KMS-11 (cell line): ENCODE measurements at regions not wholly inside any gene's neighbourhood (a gene's known extent, or its start where the extent isn't known, plus 50 kb on each side); places are given as distances from the start of the nearest gene placed in this dataset.

Experiments used
- H2AFZ ChIP-seq: fragments of 200-600 bp; sonication (generic); 2 replicates; pipeline ENCODE4 v1.6.1; 2016; ENCODE audit warnings: antibody characterized with exemption, mixed run types, low read depth
- H3K27ac ChIP-seq: fragments of 200-600 bp; sonication (generic); 2 replicates; pipeline ENCODE4 v1.6.1; 2016; ENCODE audit warnings: mild to moderate bottlenecking, mixed run types
- H3K27me3 ChIP-seq: fragments of 200-600 bp; sonication (generic); 2 replicates; pipeline ENCODE4 v1.6.1; 2017; ENCODE audit warnings: mild to moderate bottlenecking, low read depth, mixed run types, moderate library complexity; ENCODE audit not compliant: insufficient read depth
- H3K36me3 ChIP-seq: fragments of 200-600 bp; sonication (generic); 2 replicates; pipeline ENCODE4 v1.6.1; 2017; ENCODE audit warnings: mild to moderate bottlenecking, mixed run types; ENCODE audit not compliant: insufficient read depth
- H3K4me1 ChIP-seq: fragments of 200-600 bp; sonication (generic); 2 replicates; pipeline ENCODE4 v1.6.1; 2016; ENCODE audit warnings: mild to moderate bottlenecking, low read depth, mixed run types; ENCODE audit not compliant: poor library complexity, severe bottlenecking
- H3K4me2 ChIP-seq: fragments of 200-600 bp; sonication (generic); 2 replicates; pipeline ENCODE4 v1.7.0; 2016; ENCODE audit warnings: mild to moderate bottlenecking, mixed run types
- H3K4me3 ChIP-seq: fragments of 200-600 bp; sonication (generic); IDR thresholded peaks from 2 replicates; pipeline ENCODE4 v1.6.1; 2017; ENCODE audit warnings: low read depth, low read length, mixed read lengths; ENCODE audit not compliant: insufficient read depth
- H3K79me2 ChIP-seq: fragments of 200-600 bp; sonication (generic); 2 replicates; pipeline ENCODE4 v1.6.1; 2016; ENCODE audit warnings: low read depth, mixed run types; ENCODE audit not compliant: insufficient read depth
- H3K9ac ChIP-seq: fragments of 200-600 bp; sonication (generic); 2 replicates; pipeline ENCODE4 v1.6.1; 2016; ENCODE audit warnings: mild to moderate bottlenecking, mixed run types
- H4K20me1 ChIP-seq: fragments of 200-600 bp; sonication (generic); 2 replicates; pipeline ENCODE4 v1.6.1; 2016; ENCODE audit warnings: mild to moderate bottlenecking, mixed run types; ENCODE audit not compliant: insufficient read depth
- CTCF ChIP-seq: fragments of 200-600 bp; sonication (generic); conservative IDR thresholded peaks from 2 replicates; pipeline ENCODE4 v1.6.1; 2017; ENCODE audit warnings: low read depth, mild to moderate bottlenecking, antibody characterized with exemption, low read length, moderate library complexity, mixed read lengths

GRCh38 chrX:143401160-143401559 lies 116.1 kb downstream of the SPANXN3 start:
- TF ChIP-seq CTCF: no peak
- no peaks in the 10 kb centered on the region for H4K20me1 ChIP-seq
- H3K4me2 ChIP-seq: no peak overlapping the region
- no peaks in the 10 kb centered on the region for H3K36me3 ChIP-seq
- H3K9ac ChIP-seq: no peak overlapping the region
- no peak overlapping the region for H2AFZ ChIP-seq
- H3K27me3 ChIP-seq: no peaks in the 10 kb centered on the region
- no peak overlapping the region for H3K27ac ChIP-seq
- H3K4me1 ChIP-seq: no peaks in the 10 kb centered on the region
- no peaks in the 10 kb centered on the region for H3K79me2 ChIP-seq
- H3K4me3 ChIP-seq: no peak overlapping the region

- Histone ChIP-seq H2AFZ (no peak overlapping the region), H3K9ac (no peak overlapping the region), H4K20me1 (no peaks in the 10 kb centered on the region), H3K27me3 (no peaks in the 10 kb centered on the region), H3K4me2 (no peak overlapping the region), H3K4me3 (no peak overlapping the region), H3K36me3 (no peaks in the 10 kb centered on the region), H3K4me1 (no peaks in the 10 kb centered on the region), H3K79me2 (no peaks in the 10 kb centered on the region), H3K27ac (no peak overlapping the region)
- TF ChIP-seq CTCF: no peak
These were observed 138.4 kb downstream of the SPANXN3 start for GRCh38 chrX:143378851-143379250.

GRCh38 chrX:143363419-143363818 lies 153.9 kb downstream of the SPANXN3 start:
- no peaks in the 10 kb centered on the region for H3K79me2 ChIP-seq
- H3K27ac ChIP-seq: no peak overlapping the region
- no peaks in the 10 kb centered on the region for H3K27me3 ChIP-seq
- no peak overlapping the region for H3K9ac ChIP-seq
- no peak for TF ChIP-seq CTCF
- H3K4me1 ChIP-seq: no peaks in the 10 kb centered on the region
- no peak overlapping the region for H3K4me3 ChIP-seq
- no peaks in the 10 kb centered on the region for H3K36me3 ChIP-seq
- H2AFZ ChIP-seq: no peak overlapping the region
- no peak overlapping the region for H3K4me2 ChIP-seq
- no peaks in the 10 kb centered on the region for H4K20me1 ChIP-seq

- no peak for TF ChIP-seq CTCF
- H3K4me1 ChIP-seq: no peaks in the 10 kb centered on the region
- H3K27me3 ChIP-seq: no peaks in the 10 kb centered on the region
- no peak overlapping the region for H3K4me3 ChIP-seq
- no peaks in the 10 kb centered on the region for H4K20me1 ChIP-seq
- no peak overlapping the region for H3K4me2 ChIP-seq
- H3K9ac ChIP-seq: no peak overlapping the region
- no peak overlapping the region for H3K27ac ChIP-seq
- no peaks in the 10 kb centered on the region for H3K79me2 ChIP-seq
- H3K36me3 ChIP-seq: no peaks in the 10 kb centered on the region
- no peak overlapping the region for H2AFZ ChIP-seq
These were observed 177.1 kb downstream of the SPANXN3 start for GRCh38 chrX:143340190-143340589.

- Histone ChIP-seq H4K20me1 (no peaks in the 10 kb centered on the region), H3K79me2 (no peaks in the 10 kb centered on the region), H3K4me3 (no peak overlapping the region), H2AFZ (no peak overlapping the region), H3K9ac (no peak overlapping the region), H3K4me2 (no peak overlapping the region), H3K27ac (no peak overlapping the region), H3K27me3 (no peaks in the 10 kb centered on the region), H3K36me3 (no peaks in the 10 kb centered on the region), H3K4me1 (no peaks in the 10 kb centered on the region)
- no peak for TF ChIP-seq CTCF
These were observed 181.0 kb downstream of the SPANXN3 start for GRCh38 chrX:143336261-143336660.
